ENCODE measurements at regions not wholly inside any gene's neighbourhood (a gene's known extent, or its start where the extent isn't known, plus 50 kb on each side); places are given as distances from the start of the nearest gene placed in this dataset.

DNA sequence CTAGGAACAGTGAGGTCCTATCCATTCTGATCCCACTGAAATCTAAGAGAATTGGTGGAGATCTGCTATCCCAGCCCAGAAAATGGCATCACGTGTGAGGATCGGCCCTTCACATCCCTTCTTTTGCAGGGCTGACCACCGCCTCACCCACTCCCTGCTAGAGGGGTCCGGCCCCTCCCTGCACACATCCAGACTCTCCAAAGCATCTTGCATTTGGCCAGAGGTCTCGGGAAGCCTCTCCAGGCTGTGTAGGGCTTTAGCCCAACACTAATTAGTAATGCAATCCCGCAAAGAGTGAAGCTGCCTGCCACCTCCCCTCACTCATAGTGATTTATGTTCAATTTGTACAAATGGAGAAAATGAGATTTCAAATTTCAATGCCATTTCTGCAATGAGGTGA is 434.4 kb upstream of the ZFHX3 start:
- no peak overlapping the region for H3K4me3 ChIP-seq
- no peak overlapping the region for H3K9ac ChIP-seq (ENCODE audit: control insufficient read depth, insufficient read depth, low read length)
- ATAC-seq: no peak
- H3K4me2 ChIP-seq (ENCODE audit: control insufficient read depth, insufficient read depth): no peak overlapping the region
- no peaks in the 10 kb centered on the region for H4K20me1 ChIP-seq (ENCODE audit: control insufficient read depth, insufficient read depth)
- no peak overlapping the region for H3K27ac ChIP-seq (ENCODE audit: control insufficient read depth, insufficient read depth)
- H3K9me3 ChIP-seq (replicated peaks; ENCODE audit: control insufficient read depth, insufficient read depth, low read length): no peaks in the 10 kb centered on the region
- in situ Hi-C loops (cut with MboI): no loop called here
- no peak overlapping the region for H2AFZ ChIP-seq (ENCODE audit: control insufficient read depth, low read depth, low read length)
- H3K79me2 ChIP-seq (ENCODE audit: control insufficient read depth, insufficient read depth, low read length): no peaks in the 10 kb centered on the region
- WGBS (ENCODE audit: insufficient coverage, insufficient replicate concordance, low lambda C conversion rate, missing lambda C conversion rate): 24% methylated on average over 6 of the region's 6 CpGs
- FAIRE-seq: no peak
- no peaks in the 10 kb centered on the region for H3K4me1 ChIP-seq (ENCODE audit: control insufficient read depth, insufficient read depth, low read length)
- intact Hi-C loops (cut with micrococcal nuclease; ENCODE audit: unreplicated experiment): no loop called here
- ChIA-PET SMC1A (ENCODE audit: uncharacterized antibody, unreplicated experiment) (interaction anchor here (0.5 kb wide), 1 partner anchor 10 kb away, joined by 3 read pairs; no protein-coding TSS in a partner anchor), CTCF (no interaction called here), RAD21 (ENCODE audit: unreplicated experiment) (no interaction called here), POLR2A (interaction anchor here (0.6 kb wide), 1 partner anchor 84 kb away, joined by 8 read pairs; no protein-coding TSS in a partner anchor)
- no peaks in the 10 kb centered on the region for H3K36me3 ChIP-seq (ENCODE audit: control insufficient read depth in 2 of 2, insufficient read depth in 2 of 2, low read length in 1 of 2)
- H3K27me3 ChIP-seq (replicated peaks in 1 of 2; ENCODE audit: control insufficient read depth in 2 of 2, insufficient read depth in 2 of 2, low read length in 1 of 2): no peaks in the 10 kb centered on the region
- TF ChIP-seq SREBF1 (IDR thresholded peaks at IDR 0.05; ENCODE audit: low read length) (no peak), POU2F2 (IDR thresholded peaks at IDR 0.05; ENCODE audit: borderline replicate concordance, low read depth, low read length) (no peak), RELB (IDR thresholded peaks at IDR 0.05; ENCODE audit: low read depth) (no peak)
- no TSS peak for BruUV-seq (replicated peaks)
- no peak for DNase-seq (ENCODE audit: low read depth, low spot score)

- FAIRE-seq (no peak), ATAC-seq (no peak), DNase-seq (ENCODE audit: low read depth, low spot score) (no peak)
- BruUV-seq (replicated peaks): no TSS peak
- no peak overlapping the region for H3K27ac ChIP-seq (ENCODE audit: control insufficient read depth, insufficient read depth)
- no peak overlapping the region for H3K4me2 ChIP-seq (ENCODE audit: control insufficient read depth, insufficient read depth)
- H3K9me3 ChIP-seq (replicated peaks; ENCODE audit: control insufficient read depth, insufficient read depth, low read length): no peaks in the 10 kb centered on the region
- intact Hi-C loops (cut with micrococcal nuclease; ENCODE audit: unreplicated experiment): no loop called here
- in situ Hi-C loops (cut with MboI): no loop called here
- H3K36me3 ChIP-seq (ENCODE audit: control insufficient read depth in 2 of 2, insufficient read depth in 2 of 2, low read length in 1 of 2): no peaks in the 10 kb centered on the region
- H3K4me3 ChIP-seq: no peak overlapping the region
- no peaks in the 10 kb centered on the region for H3K27me3 ChIP-seq (replicated peaks in 1 of 2; ENCODE audit: control insufficient read depth in 2 of 2, insufficient read depth in 2 of 2, low read length in 1 of 2)
- WGBS (ENCODE audit: insufficient coverage, insufficient replicate concordance, low lambda C conversion rate, missing lambda C conversion rate): 0% methylated on average over 2 of the region's 2 CpGs
- ChIA-PET POLR2A (no interaction called here), CTCF (interaction anchor here (0.7 to 1.1 kb wide), 2 partner anchors 648 to 1831 kb away, joined by 3 read pairs; no protein-coding TSS in a partner anchor), RAD21 (ENCODE audit: unreplicated experiment) (no interaction called here), SMC1A (ENCODE audit: uncharacterized antibody, unreplicated experiment) (no interaction called here)
- H3K9ac ChIP-seq (ENCODE audit: control insufficient read depth, insufficient read depth, low read length): no peak overlapping the region
- no peaks in the 10 kb centered on the region for H4K20me1 ChIP-seq (ENCODE audit: control insufficient read depth, insufficient read depth)
- TF ChIP-seq ESRRA (IDR thresholded peaks at IDR 0.05; ENCODE audit: low read length) (no peak), SMAD5 (IDR thresholded peaks at IDR 0.05; ENCODE audit: low read depth) (no peak), RELA (IDR thresholded peaks at IDR 0.05; ENCODE audit: borderline replicate concordance, partially characterized antibody) (no peak), MAX (IDR thresholded peaks at IDR 0.05; ENCODE audit: low read depth, low read length) (no peak), ZNF687 (IDR thresholded peaks at IDR 0.05) (no peak), ATF7 (IDR thresholded peaks at IDR 0.05; ENCODE audit: low read depth) (no peak)
- H3K79me2 ChIP-seq (ENCODE audit: control insufficient read depth, insufficient read depth, low read length): no peaks in the 10 kb centered on the region
- no peaks in the 10 kb centered on the region for H3K4me1 ChIP-seq (ENCODE audit: control insufficient read depth, insufficient read depth, low read length)
- no peak overlapping the region for H2AFZ ChIP-seq (ENCODE audit: control insufficient read depth, low read depth, low read length)
Measured at GRCh38 chr16:73480381-73480780, 432.5 kb upstream of the ZFHX3 start.
